Body of pancreas (tissue), 4 donors: ENCODE measurements at regions not wholly inside any gene's neighbourhood (a gene's known extent, or its start where the extent isn't known, plus 50 kb on each side); places are given as distances from the start of the nearest gene placed in this dataset.

Experiments used
- ATAC-seq: fragments of 150-250 bp; one replicate; pipeline ENCODE4 v1.9.1; 2016
- DNase-seq, 4 donors: peaks; one replicate each; pipeline ENCODE4 v3.0.0-alpha.2; 2019
- H3K27ac ChIP-seq, 4 donors: fragments of 200-600 bp; sonication (generic); 1 replicate in 3 of 4; 2 replicates in 1 of 4; pipeline versions ENCODE4 v1.5.1 to v1.6.1; 2016 to 2019; ENCODE audit warnings: mild to moderate bottlenecking in 1 of 4, mixed read lengths in 1 of 4, moderate library complexity in 1 of 4
- H3K27me3 ChIP-seq, 2 donors: fragments of 200-600 bp; sonication (generic); one replicate each; pipeline ENCODE4 v1.6.0; 2016; ENCODE audit warnings: mild to moderate bottlenecking in 1 of 2
- H3K36me3 ChIP-seq, 2 donors: fragments of 200-600 bp; sonication (generic); replicated peaks in 1 of 2; 2 replicates each; pipeline ENCODE4 v1.5.1; 2016; ENCODE audit warnings: low read depth in 2 of 2; ENCODE audit not compliant: insufficient read depth in 1 of 2
- H3K4me1 ChIP-seq: fragments of 200-600 bp; sonication (generic); one replicate; pipeline ENCODE4 v1.6.0; 2016
- H3K4me3 ChIP-seq, 2 donors: fragments of 200-600 bp; sonication (generic); 1 replicate in 1 of 2; 2 replicates in 1 of 2; pipeline ENCODE4 v1.5.1; 2016 to 2019
- H3K9me3 ChIP-seq, 3 donors: fragments of 200-600 bp; sonication (generic); 1 replicate in 2 of 3; 2 replicates in 1 of 3; pipeline ENCODE4 v1.5.1; 2016
- CTCF ChIP-seq, 7 experiments: fragments of 450-650 bp in 4 of 7; fragments of 200-600 bp in 3 of 7; sonication (generic) in 3 of 7; IDR thresholded peaks; one replicate each; pipeline ENCODE4 v1.5.1; 2016 to 2019; ENCODE audit warnings: antibody characterized with exemption in 7 of 7
- POLR2A ChIP-seq, 3 donors: fragments of 450-650 bp; IDR thresholded peaks; one replicate each; pipeline ENCODE4 v1.6.1; 2016; ENCODE audit warnings: antibody characterized with exemption in 3 of 3, mild to moderate bottlenecking in 2 of 3
- WGBS, 2 donors: methylation state at CpG; one replicate each; pipeline ENCODE4 v1.1.5; 2017; 5-methylcytosine and 5-hydroxymethylcytosine counted together
- intact Hi-C: fragments of 100-400 bp; cut with DNase I; formaldehyde crosslinking; loops from one replicate; pipeline ENCODE4 v1.15.1; 2023

GRCh38 chr13:110806636-110807035, 93.1 kb downstream of the ING1 start:
- 83 to 93% methylated on average over 4 of the region's 4 CpGs for WGBS, 2 donors
- intact Hi-C loops = no loop called here
- no peak for ATAC-seq

GRCh38 chr13:110807546-110807945, 94.0 kb downstream of the ING1 start:
- no peak overlapping the region for H3K4me3 ChIP-seq
- intact Hi-C loops = no loop called here
- 100% methylated on average over 1 of the region's 1 CpG for WGBS, 2 donors
- no peak for TF ChIP-seq POLR2A (IDR thresholded peaks at IDR 0.05)
- no peak for TF ChIP-seq CTCF (IDR thresholded peaks at IDR 0.05)
- peaks cover 0 to 12% of the 10 kb centered on the region in 2 donors for H3K27me3 ChIP-seq
- no peak overlapping the region for H3K27ac ChIP-seq
- peaks cover 8% of the 10 kb centered on the region for H3K4me1 ChIP-seq
- DNase-seq = no peak
- no peaks in the 10 kb centered on the region for H3K36me3 ChIP-seq
- ATAC-seq = no peak
- no peaks in the 10 kb centered on the region for H3K9me3 ChIP-seq

More at GRCh38 chr13:110806636-110807035, 93.1 kb downstream of the ING1 start:
- H3K27ac ChIP-seq = no peak overlapping the region
- H3K4me3 ChIP-seq = no peak overlapping the region
- H3K27me3 ChIP-seq = peaks cover 0 to 3% of the 10 kb centered on the region in 2 donors
- H3K4me1 ChIP-seq = no peaks in the 10 kb centered on the region
- H3K9me3 ChIP-seq = no peaks in the 10 kb centered on the region
- no peak for DNase-seq
- TF ChIP-seq CTCF (IDR thresholded peaks at IDR 0.05) = no peak
- TF ChIP-seq POLR2A (IDR thresholded peaks at IDR 0.05) = no peak
- H3K36me3 ChIP-seq = no peaks in the 10 kb centered on the region

- no peaks in the 10 kb centered on the region for H3K36me3 ChIP-seq
- peaks cover 10% of the 10 kb centered on the region for H3K4me1 ChIP-seq
- no peaks in the 10 kb centered on the region for H3K9me3 ChIP-seq
- H3K27me3 ChIP-seq = peaks cover 0 to 14% of the 10 kb centered on the region in 2 donors
- no peak for TF ChIP-seq POLR2A (IDR thresholded peaks at IDR 0.05)
- no peak for TF ChIP-seq CTCF (IDR thresholded peaks at IDR 0.05)
- no peak overlapping the region for H3K4me3 ChIP-seq
- 39 to 49% methylated on average over 4 of the region's 4 CpGs for WGBS, 2 donors
- intact Hi-C loops = no loop called here
- DNase-seq (no peak), ATAC-seq (no peak)
- H3K27ac ChIP-seq = no peak overlapping the region
Observed at GRCh38 chr13:110808138-110808537, 94.6 kb downstream of the ING1 start.

DNA sequence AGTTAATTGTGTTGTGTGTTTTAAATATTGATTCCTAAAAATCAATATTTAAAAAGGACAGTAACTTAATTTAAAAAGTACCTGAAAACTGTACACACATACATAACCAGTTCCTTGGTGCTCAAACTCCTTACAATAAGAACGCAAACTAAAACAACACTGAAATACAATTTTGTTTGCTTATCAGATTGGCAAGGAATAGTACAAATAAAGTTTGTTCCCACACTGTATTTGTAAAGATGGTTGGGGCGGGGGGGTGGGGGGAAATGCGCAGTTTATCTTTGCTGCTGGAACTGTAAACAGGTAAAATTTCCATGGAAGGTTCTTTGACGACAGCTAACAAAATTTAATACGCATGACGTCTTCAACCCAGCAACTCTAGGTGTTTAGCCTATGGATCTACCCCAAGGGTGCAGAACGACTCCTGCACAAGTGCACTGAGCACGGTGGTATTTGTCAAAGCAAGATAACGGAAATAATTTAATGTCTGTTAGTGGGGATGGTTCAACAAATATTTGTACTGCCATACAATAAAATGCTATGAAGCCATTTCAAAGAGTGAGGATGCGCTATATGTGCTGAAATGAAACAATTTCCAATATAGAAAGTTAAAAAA, 96.5 kb downstream of the ING1 start:
- intact Hi-C loops = no loop called here
- ATAC-seq (no peak), DNase-seq (no peak)
- H3K36me3 ChIP-seq = no peaks in the 10 kb centered on the region
- no peak overlapping the region for H3K4me3 ChIP-seq
- TF ChIP-seq POLR2A (IDR thresholded peaks at IDR 0.05) = no peak
- no peak for TF ChIP-seq CTCF (IDR thresholded peaks at IDR 0.05)
- H3K9me3 ChIP-seq = no peaks in the 10 kb centered on the region
- peaks cover 0 to 14% of the 10 kb centered on the region in 2 donors for H3K27me3 ChIP-seq
- 20 to 21% methylated on average over 10 of the region's 10 CpGs for WGBS, 2 donors
- no peak overlapping the region for H3K27ac ChIP-seq
- H3K4me1 ChIP-seq = peaks cover 10% of the 10 kb centered on the region
